ENCODE measurements at regions not wholly inside any gene's neighbourhood (a gene's known extent, or its start where the extent isn't known, plus 50 kb on each side); places are given as distances from the start of the nearest gene placed in this dataset.

DNA sequence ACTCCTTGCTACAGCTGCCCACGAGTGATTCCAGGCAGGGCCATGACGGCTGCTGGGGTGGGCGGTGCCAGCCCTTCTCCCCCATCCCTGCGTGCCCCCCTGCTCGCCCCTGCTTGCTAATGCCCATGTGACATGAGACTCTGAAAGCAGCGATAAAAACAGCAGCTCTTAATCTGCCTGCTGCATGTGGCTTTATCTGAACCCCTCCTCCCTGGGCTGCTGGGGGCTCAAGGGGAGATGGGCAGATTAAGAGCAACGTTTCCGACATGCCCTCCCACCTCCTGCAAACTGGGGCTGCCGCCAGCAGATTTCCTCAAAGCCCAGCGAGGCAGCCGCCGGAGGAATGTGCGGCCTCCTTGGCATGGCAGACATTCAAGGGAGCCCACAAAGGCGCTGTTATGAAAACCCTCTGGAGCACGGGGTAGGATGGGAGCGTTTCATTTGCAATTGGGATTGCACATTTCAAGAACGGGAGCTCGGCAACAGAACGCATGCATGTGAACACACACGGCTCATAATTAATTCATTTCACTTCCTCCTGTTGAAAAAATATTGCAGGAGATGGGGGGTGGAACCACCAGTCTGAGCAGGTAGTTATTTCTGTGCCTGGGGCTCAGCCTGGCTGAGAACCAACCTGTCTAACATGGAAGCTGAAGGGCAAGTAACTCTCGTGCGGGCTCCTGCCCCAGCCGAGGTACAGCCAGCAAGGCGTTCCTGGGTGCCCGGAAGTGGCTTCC is 504.2 kb upstream of the PROK2 start:
- 20 to 33% methylated on average over 2 to 25 of the region's 25 CpGs for WGBS, 2 donors (ENCODE audit: low coverage in 1 of 2)
- Histone ChIP-seq H3K36me3 (no peaks in the 10 kb centered on the region), H3K4me1 (peaks cover 0 to 12% (median 2%) of the 10 kb centered on the region in 4 donors), H3K4me3 (no peak overlapping the region), H3K9me3 (no peaks in the 10 kb centered on the region), H3K27me3 (peaks cover 3% of the 10 kb centered on the region), H3K27ac (no peak overlapping the region)
- in situ Hi-C loops (cut with MboI; ENCODE audit: low pct_ligation_motif_present in 1 of 4, low pct_unique_long_range_greater_than_20kb in 1 of 4, low sequenced_read_pairs in 3 of 4) = no loop called here
- TF ChIP-seq POLR2A (IDR thresholded peaks at IDR 0.05) (no peak), POLR2AphosphoS5 (IDR thresholded peaks at IDR 0.05) (no peak), EP300 (IDR thresholded peaks at IDR 0.05; ENCODE audit: low read depth) (no peak)
- TF ChIP-seq, protein P1, sequence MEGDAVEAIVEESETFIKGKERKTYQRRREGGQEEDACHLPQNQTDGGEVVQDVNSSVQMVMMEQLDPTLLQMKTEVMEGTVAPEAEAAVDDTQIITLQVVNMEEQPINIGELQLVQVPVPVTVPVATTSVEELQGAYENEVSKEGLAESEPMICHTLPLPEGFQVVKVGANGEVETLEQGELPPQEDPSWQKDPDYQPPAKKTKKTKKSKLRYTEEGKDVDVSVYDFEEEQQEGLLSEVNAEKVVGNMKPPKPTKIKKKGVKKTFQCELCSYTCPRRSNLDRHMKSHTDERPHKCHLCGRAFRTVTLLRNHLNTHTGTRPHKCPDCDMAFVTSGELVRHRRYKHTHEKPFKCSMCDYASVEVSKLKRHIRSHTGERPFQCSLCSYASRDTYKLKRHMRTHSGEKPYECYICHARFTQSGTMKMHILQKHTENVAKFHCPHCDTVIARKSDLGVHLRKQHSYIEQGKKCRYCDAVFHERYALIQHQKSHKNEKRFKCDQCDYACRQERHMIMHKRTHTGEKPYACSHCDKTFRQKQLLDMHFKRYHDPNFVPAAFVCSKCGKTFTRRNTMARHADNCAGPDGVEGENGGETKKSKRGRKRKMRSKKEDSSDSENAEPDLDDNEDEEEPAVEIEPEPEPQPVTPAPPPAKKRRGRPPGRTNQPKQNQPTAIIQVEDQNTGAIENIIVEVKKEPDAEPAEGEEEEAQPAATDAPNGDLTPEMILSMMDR (IDR thresholded peaks at IDR 0.05) = no peak
- DNase-seq = no peak
- intact Hi-C loops (cut with DNase I; ENCODE audit: low total_unique reads) = no loop called here

DNA sequence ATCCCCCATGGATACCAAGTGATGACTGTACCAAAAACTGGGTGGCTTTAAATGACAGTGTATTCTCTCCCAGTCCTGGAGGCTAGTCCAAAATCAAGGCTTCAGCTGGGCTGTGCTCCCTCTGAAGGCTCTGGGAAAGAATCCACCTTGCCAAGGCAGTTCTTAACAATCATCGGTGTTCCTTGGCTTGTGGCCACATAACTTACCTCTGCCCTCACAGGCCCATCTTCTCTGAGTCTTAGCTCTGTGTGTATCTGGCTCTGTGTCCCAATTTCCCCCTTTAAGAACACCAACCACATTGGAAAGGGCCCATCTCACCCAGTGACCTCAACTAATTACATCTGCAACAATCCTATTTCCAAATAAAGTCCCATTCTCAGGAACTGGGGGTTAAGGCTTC is 503.0 kb upstream of the PROK2 start:
- TF ChIP-seq POLR2A (IDR thresholded peaks at IDR 0.05) = no peak
- no peak for TF ChIP-seq POLR2AphosphoS5 (IDR thresholded peaks at IDR 0.05)
- TF ChIP-seq EP300 (IDR thresholded peaks at IDR 0.05; ENCODE audit: low read depth) = no peak
- TF ChIP-seq, protein P1 (IDR thresholded peaks at IDR 0.05) = no peak
- WGBS, 2 donors (ENCODE audit: low coverage in 1 of 2) = 27% methylated on average over 1 of the region's 1 CpG; no CpG with 5 or more reads in 1 of the 2 donors

DNA sequence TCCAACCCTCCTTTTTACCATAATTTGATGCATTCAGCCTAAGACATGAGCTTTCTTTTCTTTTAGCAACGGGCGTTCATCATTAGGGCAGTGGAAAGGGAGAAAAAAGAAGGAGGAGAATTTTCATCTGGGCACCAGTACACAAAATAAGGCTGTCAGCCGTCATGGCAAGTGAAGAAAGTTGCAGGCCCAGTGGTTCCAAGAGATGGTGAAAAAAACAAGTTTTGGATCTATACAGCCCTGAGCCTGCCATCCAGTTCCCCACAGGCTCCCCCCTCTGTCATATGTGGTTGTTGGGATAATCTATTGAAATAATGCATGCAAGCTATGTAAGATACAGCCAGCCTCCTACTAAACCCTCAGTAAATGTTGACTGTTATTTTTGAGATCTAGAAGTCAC is 500.6 kb upstream of the PROK2 start:
- H3K9me3 ChIP-seq = no peaks in the 10 kb centered on the region
- H3K27me3 ChIP-seq = no peaks in the 10 kb centered on the region
- TF ChIP-seq POLR2AphosphoS5 (IDR thresholded peaks at IDR 0.05) = no peak
- no peak for TF ChIP-seq POLR2A (IDR thresholded peaks at IDR 0.05)
- TF ChIP-seq, protein P1 (IDR thresholded peaks at IDR 0.05) = no peak
- no peak for TF ChIP-seq EP300 (IDR thresholded peaks at IDR 0.05; ENCODE audit: low read depth)
- H3K4me3 ChIP-seq = no peak overlapping the region
- H3K4me1 ChIP-seq = peaks cover 0 to 12% (median 2%) of the 10 kb centered on the region in 4 donors
- WGBS, 2 donors (ENCODE audit: low coverage in 1 of 2) = 95 to 97% methylated on average over 3 of the region's 3 CpGs
- no peaks in the 10 kb centered on the region for H3K36me3 ChIP-seq
- intact Hi-C loops (cut with DNase I; ENCODE audit: low total_unique reads) = no loop called here
- in situ Hi-C loops (cut with MboI; ENCODE audit: low pct_ligation_motif_present in 1 of 4, low pct_unique_long_range_greater_than_20kb in 1 of 4, low sequenced_read_pairs in 3 of 4) = no loop called here
- no peak overlapping the region for H3K27ac ChIP-seq
- DNase-seq = no peak

More for the DNA sequence above, 503.0 kb upstream of the PROK2 start:
- no peak overlapping the region for H3K4me3 ChIP-seq
- no peak for DNase-seq
- H3K36me3 ChIP-seq = no peaks in the 10 kb centered on the region
- intact Hi-C loops (cut with DNase I; ENCODE audit: low total_unique reads) (no loop called here), in situ Hi-C loops (cut with MboI; ENCODE audit: low pct_ligation_motif_present in 1 of 4, low pct_unique_long_range_greater_than_20kb in 1 of 4, low sequenced_read_pairs in 3 of 4) (no loop called here)
- H3K4me1 ChIP-seq = peaks cover 0 to 12% (median 2%) of the 10 kb centered on the region in 4 donors
- H3K27ac ChIP-seq = no peak overlapping the region
- peaks cover 3% of the 10 kb centered on the region for H3K27me3 ChIP-seq
- no peaks in the 10 kb centered on the region for H3K9me3 ChIP-seq

DNA sequence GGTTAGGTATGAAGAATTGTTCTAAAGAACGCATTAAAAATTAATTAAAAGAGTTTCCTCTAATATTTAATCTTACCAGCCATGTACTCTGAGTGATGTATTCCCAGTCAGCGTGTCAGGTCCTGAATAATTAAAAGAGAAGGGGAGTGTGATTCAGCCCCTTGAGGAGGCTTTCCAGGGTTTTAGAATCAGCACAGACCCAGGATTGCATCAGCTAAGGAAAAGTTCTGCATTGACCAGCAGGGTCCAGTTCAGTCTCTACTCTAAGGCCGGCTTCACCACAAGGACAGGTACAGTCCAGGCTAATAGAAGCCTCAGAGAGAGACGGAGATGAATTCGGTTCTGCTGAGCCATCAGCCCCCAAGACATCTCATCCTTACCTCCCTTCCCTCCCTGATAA is 499.5 kb upstream of the PROK2 start:
- no peak for DNase-seq

More for the DNA sequence above, 499.5 kb upstream of the PROK2 start:
- in situ Hi-C loops (cut with MboI; ENCODE audit: low pct_ligation_motif_present in 1 of 4, low pct_unique_long_range_greater_than_20kb in 1 of 4, low sequenced_read_pairs in 3 of 4) = no loop called here
- WGBS, 2 donors (ENCODE audit: low coverage in 1 of 2) = 80 to 100% methylated on average over 2 to 5 of the region's 5 CpGs
- H3K4me1 ChIP-seq = peaks cover 0 to 18% (median 3%) of the 10 kb centered on the region in 4 donors
- no peaks in the 10 kb centered on the region for H3K27me3 ChIP-seq
- intact Hi-C loops (cut with DNase I; ENCODE audit: low total_unique reads) = no loop called here
- H3K36me3 ChIP-seq = no peaks in the 10 kb centered on the region
- no peaks in the 10 kb centered on the region for H3K9me3 ChIP-seq
- TF ChIP-seq POLR2A (IDR thresholded peaks at IDR 0.05) (no peak), POLR2AphosphoS5 (IDR thresholded peaks at IDR 0.05) (no peak), EP300 (IDR thresholded peaks at IDR 0.05; ENCODE audit: low read depth) (no peak)
- TF ChIP-seq, protein P1 (IDR thresholded peaks at IDR 0.05) = no peak
- H3K27ac ChIP-seq = no peak overlapping the region
- no peak overlapping the region for H3K4me3 ChIP-seq

Measured in transverse colon (tissue), 4 donors.